Uterus (tissue), 3 donors: ENCODE measurements at regions not wholly inside any gene's neighbourhood (a gene's known extent, or its start where the extent isn't known, plus 50 kb on each side); places are given as distances from the start of the nearest gene placed in this dataset.

Source experiments
- DNase-seq, 2 donors: peaks; one replicate each; pipeline ENCODE4 v3.0.0-alpha.2; 2019 to 2020
- H3K27ac ChIP-seq, 2 donors: fragments of 200-600 bp; sonication (generic); 1 replicate in 1 of 2; 2 replicates in 1 of 2; pipeline ENCODE4 v1.5.1; 2016 to 2018
- H3K27me3 ChIP-seq, 2 donors: fragments of 200-600 bp; sonication (generic); one replicate each; pipeline ENCODE4 v1.5.1; 2018 to 2019; ENCODE audit warnings: control low read depth in 1 of 2
- H3K36me3 ChIP-seq, 2 donors: fragments of 200-600 bp; sonication (generic); one replicate each; pipeline ENCODE4 v1.5.1; 2019; ENCODE audit warnings: control low read depth in 1 of 2
- H3K4me1 ChIP-seq, 2 donors: fragments of 200-600 bp; sonication (generic); one replicate each; pipeline ENCODE4 v1.5.1; 2018 to 2019; ENCODE audit warnings: control low read depth in 1 of 2
- H3K4me3 ChIP-seq, 2 donors: fragments of 200-600 bp; sonication (generic); 1 replicate in 1 of 2; 2 replicates in 1 of 2; pipeline ENCODE4 v1.5.1; 2018 to 2019; ENCODE audit warnings: mild to moderate bottlenecking in 1 of 2
- H3K9me3 ChIP-seq, 2 donors: fragments of 200-600 bp; sonication (generic); one replicate each; pipeline ENCODE4 v1.5.1; 2019; ENCODE audit warnings: control low read depth in 1 of 2
- POLR2A ChIP-seq, 2 donors: fragments of 450-650 bp; IDR thresholded peaks; one replicate each; pipeline ENCODE4 v1.6.1; 2016; ENCODE audit warnings: antibody characterized with exemption in 2 of 2, mild to moderate bottlenecking in 1 of 2, moderate library complexity in 1 of 2
- intact Hi-C: fragments of 100-400 bp; cut with DNase I; formaldehyde crosslinking; loops from one replicate; pipeline ENCODE4 v1.15.1; 2023; ENCODE audit warnings: low total_unique reads
- TF ChIP-seq, protein P1 (sequence below), 4 experiments: fragments of 200-600 bp in 2 of 4; fragments of 450-650 bp in 2 of 4; sonication (generic) in 2 of 4; IDR thresholded peaks; one replicate each; pipeline ENCODE4 v1.5.1; 2016 to 2019; ENCODE audit warnings: antibody characterized with exemption in 4 of 4, mild to moderate bottlenecking in 2 of 4, moderate library complexity in 1 of 4
- donor health status: DM: yes; HTN: yes; CAD: no.

DNA sequence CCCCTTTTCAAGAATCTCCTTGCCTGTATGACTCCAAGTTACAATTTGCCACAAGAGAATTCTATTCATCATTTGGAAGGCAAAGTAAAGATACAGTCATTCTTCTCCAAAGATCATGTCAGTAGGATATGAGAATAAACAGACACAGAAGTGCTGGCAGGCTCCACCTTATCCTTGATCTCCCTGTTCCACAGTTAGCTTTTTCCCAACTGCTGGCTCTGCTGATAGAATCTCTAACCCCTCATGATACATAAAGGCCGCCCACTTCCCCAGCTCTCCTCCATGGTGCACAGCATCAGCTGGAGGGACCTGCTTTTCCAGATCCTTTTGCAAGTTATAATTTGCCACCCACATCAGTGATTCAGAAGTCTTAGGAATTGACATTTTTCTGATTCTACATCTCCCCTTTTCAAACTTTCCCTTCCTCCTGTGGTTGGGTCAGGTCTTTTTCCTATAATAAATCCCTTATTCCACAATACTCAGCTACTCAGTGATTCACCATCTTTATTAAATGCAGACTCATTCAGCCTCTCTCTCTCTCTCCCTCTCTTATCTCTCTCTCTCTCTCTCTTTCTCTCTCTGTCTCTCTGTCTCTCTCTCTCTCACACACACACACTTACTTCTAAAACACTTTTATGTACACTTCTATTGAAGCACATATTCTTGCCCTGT, 465.4 kb downstream of the GBE1 start:
- Histone ChIP-seq H3K36me3 (no peaks in the 10 kb centered on the region), H3K27me3 (no peaks in the 10 kb centered on the region), H3K27ac (no peak overlapping the region), H3K9me3 (no peaks in the 10 kb centered on the region), H3K4me3 (no peak overlapping the region), H3K4me1 (no peaks in the 10 kb centered on the region)
- intact Hi-C loops: no loop called here
- TF ChIP-seq POLR2A (IDR thresholded peaks at IDR 0.05): no peak
- DNase-seq: no peak

DNA sequence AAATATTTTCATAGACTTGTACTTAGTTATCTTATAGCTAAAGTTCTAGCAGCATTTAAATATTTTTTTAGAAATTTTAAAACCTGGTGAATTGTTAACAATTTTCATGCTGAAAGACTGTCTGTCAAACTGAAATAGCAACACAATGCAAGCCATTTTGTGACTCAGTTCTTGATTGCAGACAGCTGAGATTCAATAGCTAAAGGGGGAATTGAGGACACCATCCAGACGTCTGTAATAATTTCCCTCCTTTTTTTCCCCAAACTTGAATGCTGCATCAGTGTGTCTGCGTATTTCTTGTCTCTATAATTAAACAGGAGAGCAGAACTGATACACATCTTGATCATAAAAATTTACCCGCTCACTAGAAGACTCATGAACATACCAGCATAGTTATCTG, 468.3 kb downstream of the GBE1 start:
- TF ChIP-seq, protein P1, sequence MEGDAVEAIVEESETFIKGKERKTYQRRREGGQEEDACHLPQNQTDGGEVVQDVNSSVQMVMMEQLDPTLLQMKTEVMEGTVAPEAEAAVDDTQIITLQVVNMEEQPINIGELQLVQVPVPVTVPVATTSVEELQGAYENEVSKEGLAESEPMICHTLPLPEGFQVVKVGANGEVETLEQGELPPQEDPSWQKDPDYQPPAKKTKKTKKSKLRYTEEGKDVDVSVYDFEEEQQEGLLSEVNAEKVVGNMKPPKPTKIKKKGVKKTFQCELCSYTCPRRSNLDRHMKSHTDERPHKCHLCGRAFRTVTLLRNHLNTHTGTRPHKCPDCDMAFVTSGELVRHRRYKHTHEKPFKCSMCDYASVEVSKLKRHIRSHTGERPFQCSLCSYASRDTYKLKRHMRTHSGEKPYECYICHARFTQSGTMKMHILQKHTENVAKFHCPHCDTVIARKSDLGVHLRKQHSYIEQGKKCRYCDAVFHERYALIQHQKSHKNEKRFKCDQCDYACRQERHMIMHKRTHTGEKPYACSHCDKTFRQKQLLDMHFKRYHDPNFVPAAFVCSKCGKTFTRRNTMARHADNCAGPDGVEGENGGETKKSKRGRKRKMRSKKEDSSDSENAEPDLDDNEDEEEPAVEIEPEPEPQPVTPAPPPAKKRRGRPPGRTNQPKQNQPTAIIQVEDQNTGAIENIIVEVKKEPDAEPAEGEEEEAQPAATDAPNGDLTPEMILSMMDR (IDR thresholded peaks at IDR 0.05): no peak
- TF ChIP-seq POLR2A (IDR thresholded peaks at IDR 0.05): no peak
- Histone ChIP-seq H3K4me3 (no peak overlapping the region), H3K36me3 (no peaks in the 10 kb centered on the region), H3K27ac (no peak overlapping the region), H3K4me1 (no peaks in the 10 kb centered on the region), H3K9me3 (no peaks in the 10 kb centered on the region), H3K27me3 (no peaks in the 10 kb centered on the region)
- intact Hi-C loops: no loop called here
- DNase-seq: no peak

DNA sequence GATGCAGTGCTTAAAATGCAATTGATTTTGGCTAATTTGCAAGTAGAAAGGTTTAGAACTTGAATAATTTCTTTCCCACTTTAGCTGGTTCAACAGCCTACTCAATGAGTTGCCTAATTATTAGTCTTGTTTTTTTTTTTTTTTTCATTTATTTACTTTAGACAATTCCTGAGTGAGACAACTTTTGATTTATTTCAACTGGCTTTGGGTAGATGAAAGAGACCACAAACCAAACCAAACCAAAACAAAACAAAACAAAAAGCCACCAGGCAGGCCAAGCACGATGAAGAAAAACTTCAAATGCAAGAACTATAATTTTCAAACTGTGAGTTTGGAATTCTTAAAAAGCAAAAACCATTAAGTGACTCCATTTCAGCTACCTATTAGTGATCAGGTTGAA, 469.9 kb downstream of the GBE1 start:
- Histone ChIP-seq H3K36me3 (no peaks in the 10 kb centered on the region), H3K27ac (no peak overlapping the region), H3K4me1 (no peaks in the 10 kb centered on the region), H3K9me3 (no peaks in the 10 kb centered on the region), H3K27me3 (no peaks in the 10 kb centered on the region), H3K4me3 (no peak overlapping the region)
- intact Hi-C loops: no loop called here
- no peak for DNase-seq
- no peak for TF ChIP-seq POLR2A (IDR thresholded peaks at IDR 0.05)
- TF ChIP-seq, protein P1 (IDR thresholded peaks at IDR 0.05): no peak

DNA sequence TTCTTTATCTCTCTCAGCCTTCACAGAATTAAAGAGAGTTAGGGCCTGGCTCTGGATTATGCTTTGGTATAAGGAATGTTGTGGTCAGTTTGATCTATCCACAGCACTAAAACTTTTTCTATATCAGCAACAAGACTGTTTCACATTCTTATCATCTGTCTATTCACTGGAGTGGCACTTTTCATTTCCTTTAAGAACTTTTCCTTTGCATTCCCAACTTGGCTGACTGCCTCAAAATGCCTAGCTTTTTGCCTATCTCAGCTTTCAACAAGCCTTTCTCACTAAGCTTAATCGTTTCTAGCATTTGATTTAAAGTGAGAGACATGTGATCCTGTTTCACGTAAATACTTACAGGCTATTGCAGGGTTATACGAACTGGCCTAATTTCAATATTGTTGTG, 471.8 kb downstream of the GBE1 start:
- Histone ChIP-seq H3K4me1 (no peaks in the 10 kb centered on the region), H3K27me3 (no peaks in the 10 kb centered on the region), H3K36me3 (no peaks in the 10 kb centered on the region), H3K9me3 (no peaks in the 10 kb centered on the region), H3K4me3 (no peak overlapping the region), H3K27ac (no peak overlapping the region)
- DNase-seq: no peak
- intact Hi-C loops: no loop called here
- TF ChIP-seq, protein P1 (IDR thresholded peaks at IDR 0.05): no peak
- no peak for TF ChIP-seq POLR2A (IDR thresholded peaks at IDR 0.05)

DNA sequence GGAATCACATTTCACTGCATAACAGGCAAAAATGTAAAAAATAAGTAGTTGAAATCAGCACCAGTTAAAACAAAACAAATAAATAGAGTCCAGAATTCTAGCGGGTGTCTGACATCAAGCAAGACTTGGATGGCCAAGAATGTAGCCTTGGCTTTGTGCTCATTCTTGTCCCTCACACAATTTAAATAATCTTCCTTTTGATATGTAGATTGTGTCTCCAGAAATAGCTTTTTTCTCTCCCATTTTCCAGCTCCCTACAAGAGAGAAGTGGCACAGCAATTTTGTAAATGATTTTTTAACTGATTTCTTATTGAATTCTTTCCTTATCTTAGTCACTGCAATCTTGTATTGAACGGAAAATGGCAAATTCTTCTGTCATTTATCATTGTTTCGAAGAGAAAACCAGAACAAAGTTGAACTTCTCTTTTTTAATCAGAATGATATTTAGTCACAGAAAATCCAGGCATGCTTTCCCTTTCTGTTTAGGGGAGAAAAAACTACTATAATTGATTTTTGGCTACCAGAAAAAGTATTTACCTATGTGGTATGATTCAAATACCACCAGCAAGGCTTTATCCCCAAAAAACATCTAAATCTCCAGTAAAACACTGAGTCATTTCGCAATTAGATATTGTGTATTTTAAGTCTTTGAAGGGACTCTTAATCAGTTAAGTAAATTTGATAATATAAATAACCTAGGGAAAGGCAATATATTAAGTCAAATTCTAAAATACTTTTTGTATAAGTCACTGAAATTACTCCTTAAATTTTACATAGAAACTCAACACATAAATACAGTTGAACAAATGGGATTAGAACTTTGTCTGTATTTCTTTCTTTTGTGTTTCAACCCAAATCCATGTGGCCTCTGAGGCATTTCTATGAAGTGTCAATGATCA, 481.7 kb downstream of the GBE1 start:
- H3K4me1 ChIP-seq: no peaks in the 10 kb centered on the region
- TF ChIP-seq, protein P1 (IDR thresholded peaks at IDR 0.05): no peak
- no peak for TF ChIP-seq POLR2A (IDR thresholded peaks at IDR 0.05)
- intact Hi-C loops: no loop called here

More for the DNA sequence above, 481.7 kb downstream of the GBE1 start:
- no peaks in the 10 kb centered on the region for H3K9me3 ChIP-seq
- H3K4me3 ChIP-seq: no peak overlapping the region
- H3K27ac ChIP-seq: no peak overlapping the region
- H3K27me3 ChIP-seq: no peaks in the 10 kb centered on the region
- DNase-seq: no peak
- H3K36me3 ChIP-seq: no peaks in the 10 kb centered on the region
